ENCODE measurements at regions not wholly inside any gene's neighbourhood (a gene's known extent, or its start where the extent isn't known, plus 50 kb on each side); places are given as distances from the start of the nearest gene placed in this dataset.

GRCh38 chr2:19462256-19462645, 103.8 kb upstream of the OSR1 start:
- ChIA-PET CTCF (no interaction called here), POLR2A (no interaction called here)
- no peak overlapping the region for H3K4me3 ChIP-seq (ENCODE audit: low read depth, low read length)
- H3K27ac ChIP-seq (ENCODE audit: low read depth, low read length) = no peak overlapping the region
- TF ChIP-seq CTCF (IDR thresholded peaks at IDR 0.05; ENCODE audit: low read depth, low read length) = no peak
- H3K9me3 ChIP-seq (ENCODE audit: control insufficient read depth, insufficient read depth, low read length) = peaks cover 3% of the 10 kb centered on the region; the same call in 1 of the 2 replicates
- no peak for DNase-seq (ENCODE audit: low read depth, low spot score)
- peaks cover 6% of the 10 kb centered on the region for H3K27me3 ChIP-seq (ENCODE audit: control insufficient read depth, insufficient read depth, low read length)

- DNase-seq (ENCODE audit: low read depth, low spot score) = no peak
- Histone ChIP-seq H3K4me3 (ENCODE audit: low read depth, low read length) (no peak overlapping the region), H3K9me3 (ENCODE audit: control insufficient read depth, insufficient read depth, low read length) (peaks cover 3% of the 10 kb centered on the region; the same call in 1 of the 2 replicates), H3K27me3 (ENCODE audit: control insufficient read depth, insufficient read depth, low read length) (peaks cover 6% of the 10 kb centered on the region), H3K27ac (ENCODE audit: low read depth, low read length) (no peak overlapping the region)
- no peak for TF ChIP-seq CTCF (IDR thresholded peaks at IDR 0.05; ENCODE audit: low read depth, low read length)
- POLR2A ChIA-PET = no interaction called here
- CTCF ChIA-PET = no interaction called here
Observed at GRCh38 chr2:19461504-19462255, 103.3 kb upstream of the OSR1 start.

- Histone ChIP-seq H3K4me3 (ENCODE audit: low read depth, low read length) (no peak overlapping the region), H3K9me3 (ENCODE audit: control insufficient read depth, insufficient read depth, low read length) (peaks cover 3% of the 10 kb centered on the region; the same call in 1 of the 2 replicates), H3K27ac (ENCODE audit: low read depth, low read length) (no peak overlapping the region), H3K27me3 (ENCODE audit: control insufficient read depth, insufficient read depth, low read length) (peaks cover 2% of the 10 kb centered on the region)
- no peak for TF ChIP-seq CTCF (IDR thresholded peaks at IDR 0.05; ENCODE audit: low read depth, low read length)
- ChIA-PET CTCF (no interaction called here), POLR2A (no interaction called here)
- DNase-seq (ENCODE audit: low read depth, low spot score) = no peak
Observed at GRCh38 chr2:19460761-19461160, 102.3 kb upstream of the OSR1 start.

- POLR2A ChIA-PET = no interaction called here
- TF ChIP-seq CTCF (IDR thresholded peaks at IDR 0.05; ENCODE audit: low read depth, low read length) = no peak
- Histone ChIP-seq H3K27ac (ENCODE audit: low read depth, low read length) (no peak overlapping the region), H3K27me3 (ENCODE audit: control insufficient read depth, insufficient read depth, low read length) (peaks cover 5% of the 10 kb centered on the region), H3K9me3 (ENCODE audit: control insufficient read depth, insufficient read depth, low read length) (peaks cover 3% of the 10 kb centered on the region; the same call in 1 of the 2 replicates), H3K4me3 (ENCODE audit: low read depth, low read length) (no peak overlapping the region)
- CTCF ChIA-PET = no interaction called here
- DNase-seq (ENCODE audit: low read depth, low spot score) = no peak
Observed at GRCh38 chr2:19458427-19459003, 100.1 kb upstream of the OSR1 start.

GRCh38 chr2:19457809-19458208, 99.4 kb upstream of the OSR1 start:
- ChIA-PET POLR2A (no interaction called here), CTCF (no interaction called here)
- no peak for TF ChIP-seq CTCF (IDR thresholded peaks at IDR 0.05; ENCODE audit: low read depth, low read length)
- no peak overlapping the region for H3K27ac ChIP-seq (ENCODE audit: low read depth, low read length)
- peaks cover 3% of the 10 kb centered on the region; the same call in 1 of the 2 replicates for H3K9me3 ChIP-seq (ENCODE audit: control insufficient read depth, insufficient read depth, low read length)
- H3K4me3 ChIP-seq (ENCODE audit: low read depth, low read length) = no peak overlapping the region
- no peak for DNase-seq (ENCODE audit: low read depth, low spot score)
- peaks cover 5% of the 10 kb centered on the region for H3K27me3 ChIP-seq (ENCODE audit: control insufficient read depth, insufficient read depth, low read length)
